UCSD-AML1 (cell line): ENCODE measurements at regions not wholly inside any gene's neighbourhood (a gene's known extent, or its start where the extent isn't known, plus 50 kb on each side); places are given as distances from the start of the nearest gene placed in this dataset.

ENCODE experiments used
- DNase-seq: peaks from one replicate; lab custom pipeline; 2025; ENCODE audit not compliant: unreplicated experiment; lab: John Stamatoyannopoulos, UW

DNA sequence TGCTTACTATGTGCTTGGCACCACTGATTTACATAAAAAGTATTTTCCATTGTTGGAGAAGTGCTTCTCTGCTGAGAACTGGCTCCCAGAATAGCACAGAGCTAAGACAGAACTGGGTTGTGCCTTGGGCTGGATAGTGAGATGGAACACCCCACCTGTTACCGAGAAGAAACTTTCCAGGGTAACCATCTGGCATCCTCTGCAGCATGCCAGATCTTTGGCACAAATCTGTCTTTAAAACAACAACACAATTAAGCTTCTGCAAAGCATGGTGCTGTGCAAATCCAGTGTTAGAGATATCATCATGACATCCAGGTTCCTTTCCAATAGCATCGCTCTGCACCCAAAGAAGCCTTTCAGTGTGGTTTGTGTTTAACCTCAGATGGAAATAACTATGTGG, 202.5 kb upstream of the RFC3 start:
- DNase-seq: no peak

DNA sequence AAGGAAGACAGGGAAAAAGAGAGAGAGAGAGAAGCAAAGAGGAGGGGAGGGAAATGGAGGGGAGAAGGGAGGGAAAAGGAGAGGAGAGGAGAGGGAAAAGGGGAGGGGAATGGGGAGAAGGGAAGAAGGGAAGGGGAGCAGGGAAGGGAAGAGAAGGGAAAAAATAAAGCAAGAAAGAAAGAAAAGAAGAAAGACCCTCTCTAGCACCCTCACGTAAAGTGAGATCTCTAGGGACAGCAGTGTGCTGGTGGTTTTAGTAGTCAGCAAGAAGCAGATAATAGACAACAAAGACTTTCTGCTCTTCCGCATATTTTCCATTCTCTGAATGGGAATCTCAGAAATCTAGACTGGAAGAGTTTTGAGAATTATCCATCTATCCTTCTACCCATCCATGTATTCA, 201.8 kb upstream of the RFC3 start:
- DNase-seq: no peak

DNA sequence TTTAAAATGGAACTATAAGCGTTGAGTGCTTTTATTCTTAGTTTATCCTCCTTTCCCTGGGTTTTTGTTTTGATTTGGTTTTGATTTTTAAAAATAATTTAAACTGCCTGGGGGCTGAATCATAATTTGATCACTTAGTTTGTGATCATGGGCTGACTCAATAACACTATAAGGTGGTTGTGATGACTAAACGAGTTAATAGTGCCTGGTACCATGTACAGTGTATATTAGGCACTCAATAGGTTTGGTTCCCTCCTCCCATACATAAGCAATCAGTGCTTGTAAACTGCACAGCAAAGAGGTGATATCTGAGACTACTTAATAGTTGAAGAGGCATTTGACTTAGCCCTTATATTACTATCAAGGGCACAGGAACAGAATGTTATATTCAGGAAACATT, 200.9 kb upstream of the RFC3 start:
- no peak for DNase-seq

DNA sequence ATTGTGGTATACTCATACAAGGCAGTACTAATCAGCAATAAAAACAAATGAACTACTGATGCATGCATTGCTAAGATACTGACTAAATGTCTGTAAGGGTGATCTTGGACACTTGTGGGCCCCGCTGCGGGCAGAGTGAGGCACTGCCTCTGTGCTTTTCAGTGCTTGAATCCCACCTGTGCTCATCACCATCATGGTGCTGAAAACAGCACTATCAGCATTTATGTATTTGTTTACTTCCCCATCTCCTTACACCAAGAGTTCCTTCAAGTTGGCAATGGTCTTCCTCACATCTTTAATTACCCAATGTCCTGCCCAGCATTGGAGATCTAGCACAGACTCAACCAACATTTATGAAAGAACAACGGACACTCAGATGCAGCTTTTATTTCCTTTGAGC, 193.7 kb upstream of the RFC3 start:
- no peak for DNase-seq

DNA sequence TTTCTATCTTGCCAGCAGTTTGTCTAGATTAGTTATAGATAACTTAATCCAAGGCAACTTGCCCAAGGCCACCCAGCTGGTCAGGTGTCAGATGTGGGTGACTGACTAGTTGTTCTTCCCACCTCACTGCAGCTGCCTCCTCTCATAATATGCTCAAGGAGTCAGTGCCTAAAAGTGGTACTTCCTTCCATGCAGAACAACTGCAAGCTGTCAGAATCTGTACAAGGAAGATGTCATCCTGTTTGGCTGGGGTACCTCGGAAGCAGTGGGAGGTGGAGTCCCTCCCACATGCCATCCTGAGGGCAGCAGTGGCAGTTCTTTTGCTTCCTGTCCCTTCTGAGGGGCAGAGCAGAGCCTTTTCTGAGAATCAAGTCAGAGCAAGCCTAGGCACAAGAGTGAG, 193.2 kb upstream of the RFC3 start:
- DNase-seq: peak; percentile 53

DNA sequence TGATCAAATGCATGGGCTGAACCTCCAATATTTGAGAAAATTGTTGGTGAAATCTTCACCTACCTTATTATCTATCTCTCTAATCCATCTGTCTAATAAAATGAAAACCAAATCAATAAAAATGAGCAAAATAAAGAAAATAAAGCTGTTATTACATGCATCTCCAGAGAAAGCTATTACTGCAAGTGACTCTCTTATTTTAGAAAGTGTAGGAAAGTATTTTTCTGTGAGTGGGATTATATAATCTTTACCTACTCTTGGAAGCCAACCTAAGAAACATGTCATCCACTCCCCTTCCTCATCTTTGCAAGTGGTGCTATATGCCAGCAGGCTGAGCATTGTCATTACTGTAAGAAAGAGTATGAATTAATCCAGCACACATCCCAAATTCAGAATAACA, 191.5 kb upstream of the RFC3 start:
- no peak for DNase-seq

DNA sequence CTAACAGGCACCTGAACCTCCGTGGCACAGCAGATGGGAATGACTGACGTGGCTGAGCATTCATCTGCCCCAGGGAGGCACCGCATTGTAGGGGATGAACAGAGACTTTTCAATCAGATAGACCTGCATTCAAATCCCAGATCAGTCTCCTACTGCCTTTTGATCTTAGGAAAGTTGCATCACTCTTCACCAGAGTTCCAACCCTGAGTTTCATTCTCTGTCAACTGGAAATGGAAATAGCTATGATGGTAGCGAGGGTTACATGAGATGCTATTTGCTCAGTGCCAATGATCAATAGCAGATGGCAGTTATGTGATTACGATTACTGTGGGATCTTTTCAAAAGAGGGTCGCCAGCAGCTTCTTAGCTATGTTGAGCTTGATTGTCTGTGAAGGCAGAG, 189.3 kb upstream of the RFC3 start:
- DNase-seq: no peak

DNA sequence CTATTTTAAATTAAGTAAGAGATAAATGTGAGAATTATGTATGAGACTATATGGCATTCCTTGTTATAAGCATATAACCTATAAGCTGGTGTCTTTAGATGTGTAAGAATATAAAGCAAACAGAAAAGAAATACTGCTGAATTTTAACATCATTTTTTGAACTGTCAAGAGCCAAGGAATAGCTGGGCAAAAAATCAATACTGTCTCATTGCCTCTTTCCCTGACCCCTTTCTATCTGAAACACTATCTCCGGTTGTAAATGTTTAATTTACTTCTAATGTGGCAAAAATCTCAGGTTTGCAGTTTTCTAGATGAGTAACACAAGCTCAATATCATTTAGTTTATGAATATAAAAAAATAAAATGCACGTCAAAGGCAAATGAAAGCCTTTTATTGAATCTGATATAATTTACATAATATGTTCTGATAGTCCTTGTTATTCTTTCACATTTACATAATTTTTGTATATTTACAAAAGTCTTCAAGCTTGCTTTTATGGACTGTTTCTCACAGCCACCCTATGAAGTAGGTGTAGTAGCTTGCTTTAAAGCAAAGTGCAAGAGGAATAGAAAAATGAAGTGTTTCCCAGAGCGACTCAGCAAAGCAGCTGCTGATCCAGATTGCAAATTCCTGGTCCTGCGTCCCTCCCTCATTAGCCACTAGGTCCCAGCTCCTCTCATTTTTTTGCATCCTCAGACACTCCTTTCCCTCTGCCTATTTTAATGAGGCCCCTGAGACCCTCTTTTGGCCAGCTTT, 188.2 kb upstream of the RFC3 start:
- DNase-seq: no peak

DNA sequence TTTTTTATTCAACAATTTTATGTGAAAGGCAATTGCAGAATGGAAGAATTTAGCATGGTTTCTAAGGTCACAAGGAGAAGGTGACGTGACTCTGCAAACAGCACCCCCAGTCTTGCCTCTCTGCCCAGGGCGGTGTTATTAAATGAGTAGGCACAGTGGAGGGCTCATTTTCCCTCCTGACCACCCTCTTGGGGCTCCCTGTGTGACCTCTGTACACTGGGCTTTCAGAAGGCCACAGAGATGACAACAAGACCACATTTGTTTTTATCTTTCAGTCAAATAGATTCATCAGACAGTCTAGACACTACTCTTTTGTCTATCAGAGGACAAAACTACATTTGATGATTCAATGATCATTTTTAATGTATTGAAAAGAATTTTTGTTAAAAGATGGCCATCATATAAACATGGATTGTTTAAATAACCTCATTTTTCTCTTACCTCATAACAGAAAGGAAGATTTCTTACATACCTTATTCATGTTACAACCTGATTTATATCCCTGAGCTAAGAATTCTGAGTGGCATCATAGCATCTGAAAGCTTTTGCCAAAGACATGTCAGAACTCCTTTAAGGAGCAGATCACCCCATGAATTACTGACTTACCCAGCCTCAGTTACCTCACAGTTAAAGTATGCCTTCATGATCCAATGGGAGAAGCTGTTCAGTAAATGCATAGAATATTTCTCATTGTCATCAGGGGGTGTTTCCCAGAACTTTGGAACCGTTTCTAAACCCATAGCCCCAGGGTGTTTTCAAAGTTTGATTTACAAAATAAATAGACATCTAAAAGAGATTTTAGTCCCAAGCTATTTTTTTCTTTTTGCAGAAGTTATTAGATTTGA, 184.0 kb upstream of the RFC3 start:
- no peak for DNase-seq

DNA sequence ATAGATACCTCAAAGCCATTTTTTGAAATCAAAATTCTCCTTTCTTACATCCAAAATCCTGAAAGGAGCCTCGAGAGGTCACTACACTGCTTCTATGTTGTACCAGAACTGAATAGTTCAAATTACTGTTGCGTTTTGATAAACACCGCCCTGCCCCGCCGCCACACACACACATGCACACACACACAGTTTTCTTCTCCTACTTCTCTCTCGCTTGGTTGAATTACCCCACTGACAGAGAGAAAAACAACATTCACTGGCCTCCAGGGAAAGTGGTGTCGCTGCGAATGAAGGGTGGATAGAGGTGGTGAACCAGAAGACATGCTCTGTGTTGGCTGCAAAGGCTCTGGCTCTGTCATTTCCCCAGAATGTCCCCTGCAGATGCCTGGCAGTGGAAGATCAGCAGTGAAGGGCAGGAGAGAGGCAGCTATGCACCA, 183.4 kb upstream of the RFC3 start:
- DNase-seq: no peak

DNA sequence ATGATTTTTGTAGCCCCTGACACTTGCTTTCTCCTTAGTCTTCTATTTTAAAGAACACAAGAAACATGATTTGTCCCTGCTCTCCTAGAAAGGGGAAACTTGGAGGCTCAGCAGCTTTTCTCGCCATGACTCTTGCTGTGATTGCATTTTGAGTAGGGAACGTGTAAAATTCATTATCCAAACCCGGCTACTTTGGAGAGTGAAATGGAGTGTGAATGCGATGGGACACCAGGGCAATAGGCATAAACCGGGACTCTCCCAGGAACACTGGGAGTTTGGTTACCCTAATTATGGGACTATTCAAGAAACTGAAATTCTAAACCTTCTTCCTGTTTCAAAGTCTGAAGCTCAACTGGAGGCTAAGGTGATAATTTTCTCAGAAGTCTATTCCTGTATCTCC, 181.7 kb upstream of the RFC3 start:
- no peak for DNase-seq

DNA sequence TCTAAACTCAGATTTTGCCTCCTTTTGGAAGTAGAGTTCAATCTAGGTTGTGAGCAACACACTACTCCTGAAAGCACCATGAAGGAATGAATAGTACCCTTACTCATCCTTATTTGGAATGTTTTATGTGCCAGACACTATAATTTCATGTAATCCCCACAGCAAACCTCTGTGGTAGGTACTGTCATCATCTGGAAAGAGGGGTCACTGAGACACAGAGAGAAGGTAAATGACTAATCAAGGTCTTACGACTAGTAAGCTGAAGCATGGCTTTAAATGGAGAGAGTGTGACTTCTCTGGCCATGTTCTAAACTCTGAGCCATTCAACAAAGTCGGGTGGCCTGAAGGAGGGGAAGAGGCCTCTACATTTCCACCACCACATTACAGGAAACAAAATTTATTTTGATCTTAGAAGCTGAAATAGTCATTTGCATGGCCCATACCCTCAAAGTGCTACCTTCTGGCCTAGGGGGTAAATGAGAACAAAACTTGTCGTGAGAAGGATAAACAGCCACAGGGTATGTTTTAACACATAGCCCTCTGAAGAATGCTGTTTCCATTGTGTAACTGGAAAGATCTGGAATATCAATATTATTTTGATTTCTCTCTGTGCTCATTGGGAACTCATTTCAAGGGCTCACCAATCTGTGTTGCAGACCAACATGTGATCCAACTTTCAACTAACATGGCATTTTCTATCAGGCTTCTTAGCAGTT, 180.8 kb upstream of the RFC3 start:
- no peak for DNase-seq

DNA sequence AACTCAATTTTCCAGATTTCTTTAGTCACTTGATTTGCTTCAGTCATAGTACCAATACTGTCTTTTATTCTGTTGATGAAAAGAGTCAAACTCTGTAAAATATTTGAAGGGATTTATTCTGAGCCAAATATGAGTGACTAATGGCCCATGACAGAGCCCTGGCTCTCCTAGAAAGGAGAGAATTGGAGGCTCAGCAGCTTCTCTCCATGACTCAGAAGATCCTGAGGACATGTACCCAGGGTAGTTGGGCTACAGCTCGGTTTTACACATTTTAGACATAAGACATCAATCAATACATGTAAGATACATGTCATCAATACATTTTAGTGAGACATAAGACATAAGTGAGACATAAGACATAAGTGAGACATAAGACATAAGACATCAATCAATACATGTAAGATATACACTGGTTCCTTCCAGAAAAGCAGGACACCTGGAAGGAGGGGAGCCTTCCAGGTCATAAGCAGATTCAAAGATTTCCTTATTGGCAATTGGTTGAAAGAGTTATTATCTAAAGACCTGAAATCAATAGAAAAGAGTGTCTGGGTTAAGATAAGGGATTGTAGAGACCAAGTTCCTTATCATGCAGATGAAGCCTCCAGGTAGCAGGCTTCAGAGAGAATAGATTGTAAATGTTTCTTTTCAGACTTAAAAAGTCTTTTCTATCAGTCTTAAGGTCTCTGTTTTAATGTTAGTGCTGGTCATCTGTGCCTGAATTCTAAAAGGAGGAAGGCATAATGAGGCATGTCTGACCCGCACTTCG, 179.8 kb upstream of the RFC3 start:
- DNase-seq: no peak

DNA sequence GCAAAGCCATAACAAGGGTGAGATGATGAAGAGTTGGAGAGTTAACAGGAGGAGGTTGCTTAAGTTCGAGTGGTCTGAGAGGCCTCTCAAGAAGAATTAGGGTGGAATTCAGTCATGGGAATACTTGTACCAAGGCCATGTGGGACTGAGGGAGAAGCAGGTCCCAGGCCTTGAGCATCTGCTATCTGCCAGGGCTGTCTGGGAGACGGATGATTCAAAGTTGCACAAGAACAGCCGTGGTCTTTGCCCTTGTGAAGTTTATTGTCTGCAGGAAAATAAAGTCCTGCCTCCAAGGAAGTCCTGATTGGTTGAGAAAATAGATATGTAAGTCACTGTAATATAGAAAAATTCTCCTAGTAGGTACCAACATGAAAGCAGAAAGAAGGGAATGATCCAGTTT, 178.8 kb upstream of the RFC3 start:
- no peak for DNase-seq

DNA sequence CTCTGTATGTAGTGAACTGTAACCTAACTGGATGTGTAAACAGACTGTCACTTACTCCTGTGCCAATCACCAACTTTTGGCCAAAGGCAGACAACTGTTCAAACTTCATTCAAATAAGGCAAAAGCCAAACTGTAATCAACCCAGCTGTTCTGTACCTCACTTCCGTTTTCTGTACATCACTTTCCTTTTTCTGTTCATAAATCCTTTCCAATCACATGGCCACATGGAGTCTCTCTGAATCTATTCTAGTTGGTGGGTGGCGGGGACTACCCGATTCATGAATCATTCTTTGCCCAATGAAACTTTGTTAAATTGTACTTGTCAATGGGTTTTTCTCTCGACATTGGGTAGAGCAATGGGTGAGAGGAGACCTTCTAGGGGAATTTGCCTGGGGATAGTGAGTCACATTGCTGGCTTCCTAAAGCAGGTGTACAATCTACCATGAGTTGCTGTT, 178.3 kb upstream of the RFC3 start:
- no peak for DNase-seq

DNA sequence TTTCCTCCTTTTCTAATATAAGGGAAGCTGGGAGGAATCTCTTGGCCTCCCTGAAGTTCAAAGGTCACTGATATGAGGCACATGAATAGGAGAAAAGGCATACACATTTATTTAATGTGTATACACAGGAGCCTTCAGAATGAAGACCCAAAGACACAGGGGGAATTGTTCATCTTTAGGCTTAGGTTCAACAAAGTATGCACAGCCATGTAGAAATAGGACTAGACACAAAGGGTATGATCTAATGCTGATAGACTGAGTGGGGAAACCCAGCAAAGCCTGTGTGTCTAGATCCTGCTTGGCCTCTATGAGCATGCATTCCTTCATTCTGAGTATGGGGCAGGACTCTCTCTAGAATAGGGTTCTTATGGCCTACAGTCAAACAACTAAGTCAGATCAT, 177.1 kb upstream of the RFC3 start:
- DNase-seq: no peak

DNA sequence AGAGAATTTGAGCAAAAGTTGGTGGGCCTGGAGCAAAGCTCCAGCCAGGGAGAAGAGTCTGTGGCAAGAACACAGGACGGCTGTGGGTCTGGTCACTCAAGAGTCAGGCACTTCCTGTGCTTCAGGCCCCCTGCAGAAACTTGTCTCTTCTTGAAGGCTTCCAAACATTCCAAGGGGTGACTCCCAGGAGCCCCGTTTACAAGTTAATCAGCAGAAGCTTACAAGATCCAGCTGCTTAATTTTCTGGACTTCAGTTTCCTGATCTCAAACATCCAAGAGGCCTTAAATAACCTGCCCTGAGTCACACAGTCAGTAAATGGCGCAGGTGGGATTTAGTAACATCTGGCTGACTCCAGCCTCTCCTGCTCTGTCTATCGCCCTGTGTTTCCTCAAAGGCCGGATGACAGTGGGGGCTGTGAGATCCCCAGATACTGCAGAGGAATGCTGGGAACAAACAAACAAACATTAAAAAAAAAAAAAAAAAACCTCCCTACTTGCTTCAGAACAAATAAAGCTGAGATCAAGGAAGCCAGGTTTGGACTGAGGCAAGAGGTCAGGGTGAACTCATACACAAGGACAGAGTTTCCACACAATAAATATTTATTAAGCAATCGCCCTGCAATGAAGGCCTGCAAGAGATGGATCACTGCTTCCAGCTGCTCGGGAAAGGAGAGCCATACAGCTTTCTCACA, 175.4 kb upstream of the RFC3 start:
- no peak for DNase-seq

DNA sequence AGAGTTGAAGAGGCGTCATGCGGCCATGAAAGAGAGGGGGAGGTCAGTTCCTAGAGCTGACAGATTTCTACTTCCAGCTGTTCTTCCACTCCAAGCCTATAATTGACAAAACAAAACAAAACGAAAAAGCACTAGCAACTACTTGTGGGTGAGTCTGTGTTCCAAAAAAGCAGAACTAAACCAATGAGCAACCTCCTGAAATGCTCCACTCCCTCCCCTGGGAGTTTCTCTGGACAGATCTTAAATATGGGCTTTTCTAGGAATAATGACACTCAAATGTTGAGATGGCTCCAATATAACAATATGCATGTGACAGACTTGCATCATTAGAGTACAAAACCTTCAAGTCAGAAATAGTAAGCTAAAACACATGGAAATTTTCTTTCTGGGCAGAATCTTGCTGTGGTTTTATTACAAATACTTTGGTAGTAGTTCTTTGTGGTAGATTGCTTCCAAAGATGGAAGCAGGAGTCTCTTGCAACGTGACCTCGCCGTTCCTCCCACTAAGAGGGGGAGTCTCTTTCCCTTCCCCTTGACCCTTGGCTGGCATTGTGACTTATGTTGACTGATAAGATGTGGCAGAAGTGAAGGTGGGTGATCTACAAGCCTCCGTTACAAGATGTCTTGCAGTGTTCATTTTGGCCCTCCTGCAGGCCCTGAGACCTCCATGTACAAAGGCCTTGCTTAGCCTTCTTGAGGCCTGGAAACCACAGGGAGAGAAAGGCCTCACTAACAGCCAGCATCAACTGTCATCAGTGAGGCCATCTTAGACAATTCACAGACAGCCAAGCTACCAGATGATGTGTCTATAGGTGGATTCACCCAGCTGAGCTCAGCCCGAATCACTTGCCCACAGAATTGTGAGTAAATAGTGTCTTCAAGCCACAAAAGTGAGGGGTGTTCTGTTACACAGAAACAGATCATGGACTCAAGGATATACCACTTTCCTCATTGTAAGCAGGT, 173.1 kb upstream of the RFC3 start:
- peak; percentile 18 for DNase-seq
